Large intestine (tissue), 3 donors: ENCODE measurements at regions not wholly inside any gene's neighbourhood (a gene's known extent, or its start where the extent isn't known, plus 50 kb on each side); places are given as distances from the start of the nearest gene placed in this dataset.
A peak's percentile ranks its signal among the peaks of the same experiment; 100 is the strongest.
"Not testable (repeated sequence)": the region's sequence is repeated elsewhere in the genome, so short reads cannot be mapped to it uniquely, and the experiment has no call there.

Experiments
- DNase-seq, 2 donors: peaks; one replicate each; pipeline versions ENCODE4 v3.0.0 to v3.0.0-alpha.2; 2013
- H3K27ac ChIP-seq: one replicate; pipeline ENCODE4 v1.5.1; 2013; ENCODE audit warnings: low read length
- H3K27me3 ChIP-seq: 2 replicates; pipeline ENCODE4 v1.6.1; 2013; ENCODE audit warnings: low read length; ENCODE audit not compliant: control insufficient read depth, insufficient read depth
- H3K36me3 ChIP-seq: 2 replicates; pipeline ENCODE4 v1.6.1; 2013; ENCODE audit warnings: low read length; ENCODE audit not compliant: control insufficient read depth, insufficient read depth
- H3K4me1 ChIP-seq: one replicate; pipeline ENCODE4 v1.6.1; 2013; ENCODE audit warnings: low read length; ENCODE audit not compliant: control insufficient read depth, insufficient read depth
- H3K4me3 ChIP-seq: one replicate; pipeline ENCODE4 v1.5.1; 2013; ENCODE audit warnings: low read length
- H3K9me3 ChIP-seq: one replicate; pipeline ENCODE4 v1.6.1; 2013; ENCODE audit warnings: mild to moderate bottlenecking, low read depth, low read length, moderate library complexity; ENCODE audit not compliant: control insufficient read depth
- WGBS: methylation state at CpG from one replicate; pipeline ENCODE4 v1.1.5; 2013; ENCODE audit warnings: low lambda C conversion rate; ENCODE audit not compliant: insufficient coverage; 5-methylcytosine and 5-hydroxymethylcytosine counted together

- Histone ChIP-seq H3K4me3 (no peak overlapping the region), H3K9me3 (no peaks in the 10 kb centered on the region), H3K36me3 (no peaks in the 10 kb centered on the region), H3K4me1 (no peaks in the 10 kb centered on the region), H3K27me3 (peaks cover 2% of the 10 kb centered on the region), H3K27ac (no peak overlapping the region)
- no CpG with 5 or more reads among the region's 7 CpGs for WGBS
- DNase-seq: peak in 1 of 2 donors; percentile 6
These were observed 158.3 kb downstream of the FOXB1 start for GRCh38 chr15:60162251-60162967.

GRCh38 chr15:60162968-60163355 lies 158.9 kb downstream of the FOXB1 start:
- no peak overlapping the region for H3K4me3 ChIP-seq
- H3K36me3 ChIP-seq: no peaks in the 10 kb centered on the region
- H3K27me3 ChIP-seq: peaks cover 2% of the 10 kb centered on the region
- H3K4me1 ChIP-seq: no peaks in the 10 kb centered on the region
- WGBS: 100% methylated on average over 1 of the region's 4 CpGs
- no peak for DNase-seq
- H3K27ac ChIP-seq: no peak overlapping the region
- H3K9me3 ChIP-seq: no peaks in the 10 kb centered on the region

GRCh38 chr15:60165111-60165510 lies 161.0 kb downstream of the FOXB1 start:
- H3K36me3 ChIP-seq: no peaks in the 10 kb centered on the region
- no peaks in the 10 kb centered on the region for H3K4me1 ChIP-seq
- no peaks in the 10 kb centered on the region for H3K9me3 ChIP-seq
- H3K27ac ChIP-seq: no peak overlapping the region
- WGBS: 100% methylated on average over 1 of the region's 3 CpGs
- H3K27me3 ChIP-seq: peaks cover 2% of the 10 kb centered on the region
- H3K4me3 ChIP-seq: no peak overlapping the region
- DNase-seq: no peak

GRCh38 chr15:60172143-60172542 lies 168.0 kb downstream of the FOXB1 start:
- Histone ChIP-seq H3K36me3 (no peaks in the 10 kb centered on the region), H3K4me1 (no peaks in the 10 kb centered on the region), H3K27ac (no peak overlapping the region), H3K9me3 (no peaks in the 10 kb centered on the region), H3K4me3 (no peak overlapping the region), H3K27me3 (peaks cover 2% of the 10 kb centered on the region)
- DNase-seq: no peak
- no CpG with 5 or more reads among the region's 1 CpG for WGBS

GRCh38 chr15:60179786-60180391 lies 175.8 kb downstream of the FOXB1 start:
- no CpG with 5 or more reads among the region's 2 CpGs for whole genome bisulfite sequencing
- H3K27me3 ChIP-seq: peaks cover under 1% of the 10 kb centered on the region
- no peak overlapping the region for H3K27ac ChIP-seq
- DNase-seq: peak; percentile 9 to 14
- no peaks in the 10 kb centered on the region for H3K9me3 ChIP-seq
- H3K4me3 ChIP-seq: no peak overlapping the region
- H3K4me1 ChIP-seq: no peaks in the 10 kb centered on the region
- H3K36me3 ChIP-seq: no peaks in the 10 kb centered on the region

- not testable (repeated sequence) for H3K4me1 ChIP-seq, H3K9me3 ChIP-seq, H3K27me3 ChIP-seq, DNase-seq, H3K36me3 ChIP-seq, H3K27ac ChIP-seq, H3K4me3 ChIP-seq
- 80% methylated on average over 1 of the region's 11 CpGs for WGBS
These were observed 177.8 kb downstream of the FOXB1 start for GRCh38 chr15:60181957-60182356.

- Histone ChIP-seq H3K27ac (no peak overlapping the region), H3K4me3 (no peak overlapping the region), H3K27me3 (peaks cover 5% of the 10 kb centered on the region), H3K36me3 (no peaks in the 10 kb centered on the region), H3K9me3 (no peaks in the 10 kb centered on the region), H3K4me1 (no peaks in the 10 kb centered on the region)
- no CpG with 5 or more reads among the region's 6 CpGs for WGBS
- no peak for DNase-seq
These were observed 179.3 kb downstream of the FOXB1 start for GRCh38 chr15:60183366-60183765.

- Histone ChIP-seq H3K36me3 (no peaks in the 10 kb centered on the region), H3K27ac (no peak overlapping the region), H3K27me3 (peaks cover 5% of the 10 kb centered on the region), H3K9me3 (no peaks in the 10 kb centered on the region), H3K4me1 (no peaks in the 10 kb centered on the region), H3K4me3 (no peak overlapping the region)
- WGBS: no CpG with 5 or more reads among the region's 8 CpGs
- DNase-seq: no peak
These were observed 180.5 kb downstream of the FOXB1 start for GRCh38 chr15:60184579-60184978.

GRCh38 chr15:60191016-60191415 lies 186.9 kb downstream of the FOXB1 start:
- Histone ChIP-seq H3K36me3 (no peaks in the 10 kb centered on the region), H3K4me3 (no peak overlapping the region), H3K27me3 (peaks cover 4% of the 10 kb centered on the region), H3K27ac (no peak overlapping the region), H3K4me1 (no peaks in the 10 kb centered on the region), H3K9me3 (no peaks in the 10 kb centered on the region)
- no peak for DNase-seq
- no CpG with 5 or more reads among the region's 6 CpGs for WGBS

GRCh38 chr15:60191821-60192220 lies 187.7 kb downstream of the FOXB1 start:
- WGBS: 80% methylated on average over 1 of the region's 2 CpGs
- no peaks in the 10 kb centered on the region for H3K36me3 ChIP-seq
- no peak overlapping the region for H3K27ac ChIP-seq
- no peaks in the 10 kb centered on the region for H3K9me3 ChIP-seq
- peaks cover 3% of the 10 kb centered on the region for H3K27me3 ChIP-seq
- DNase-seq: no peak
- no peaks in the 10 kb centered on the region for H3K4me1 ChIP-seq
- no peak overlapping the region for H3K4me3 ChIP-seq

GRCh38 chr15:60195611-60196010 lies 191.5 kb downstream of the FOXB1 start:
- no peak overlapping the region for H3K27ac ChIP-seq
- no peaks in the 10 kb centered on the region for H3K4me1 ChIP-seq
- H3K4me3 ChIP-seq: no peak overlapping the region
- peak in 1 of 2 donors; percentile 2 for DNase-seq
- peaks cover 3% of the 10 kb centered on the region for H3K27me3 ChIP-seq
- H3K9me3 ChIP-seq: no peaks in the 10 kb centered on the region
- WGBS: 80% methylated on average over 1 of the region's 1 CpG
- H3K36me3 ChIP-seq: no peaks in the 10 kb centered on the region
